Sigmoid colon (tissue), 6 donors: ENCODE measurements at regions not wholly inside any gene's neighbourhood (a gene's known extent, or its start where the extent isn't known, plus 50 kb on each side); places are given as distances from the start of the nearest gene placed in this dataset.

Source experiments
- DNase-seq: peaks from one replicate; pipeline ENCODE4 v3.0.0-alpha.2; 2019
- H3K27ac ChIP-seq, 4 donors: fragments of 200-600 bp; sonication (generic); one replicate each; pipeline ENCODE4 v1.5.1; 2016 to 2019; ENCODE audit warnings: mild to moderate bottlenecking in 1 of 4
- H3K27me3 ChIP-seq, 3 donors: fragments of 200-600 bp; sonication (generic); one replicate each; pipeline ENCODE4 v1.5.1; 2019; ENCODE audit warnings: mild to moderate bottlenecking in 1 of 3
- H3K36me3 ChIP-seq, 4 donors: fragments of 200-600 bp; sonication (generic); one replicate each; pipeline ENCODE4 v1.5.1; 2016 to 2019
- H3K4me1 ChIP-seq, 4 donors: fragments of 200-600 bp; sonication (generic); one replicate each; pipeline ENCODE4 v1.5.1; 2017 to 2019
- H3K4me3 ChIP-seq, 4 donors: fragments of 200-600 bp; sonication (generic); one replicate each; pipeline ENCODE4 v1.5.1; 2017 to 2019; ENCODE audit warnings: mild to moderate bottlenecking in 2 of 4, moderate library complexity in 1 of 4
- H3K9me3 ChIP-seq, 4 donors: fragments of 200-600 bp in 3 of 4; sonication (generic) in 3 of 4; one replicate each; pipeline versions ENCODE4 v1.5.1 to v1.6.1; 2013 to 2019
- EP300 ChIP-seq, 4 donors: sonication (generic); formaldehyde crosslinking; IDR thresholded peaks; one replicate each; pipeline ENCODE4 v1.6.1; 2017; ENCODE audit warnings: antibody characterized with exemption in 4 of 4
- POLR2A ChIP-seq, 2 donors: fragments of 450-650 bp; IDR thresholded peaks; one replicate each; pipeline ENCODE4 v1.6.1; 2016; ENCODE audit warnings: antibody characterized with exemption in 2 of 2, mild to moderate bottlenecking in 2 of 2, moderate library complexity in 2 of 2
- POLR2AphosphoS5 ChIP-seq, 4 donors: sonication (generic); formaldehyde crosslinking; IDR thresholded peaks; one replicate each; pipeline ENCODE4 v1.6.1; 2017; ENCODE audit warnings: antibody characterized with exemption in 4 of 4
- WGBS, 2 donors: extraction: QIAGEN DNeasy Blood & Tissue Kit; methylation state at CpG; one replicate each; pipeline ENCODE4 v1.1.7; 2013; 5-methylcytosine and 5-hydroxymethylcytosine counted together
- intact Hi-C: fragments of 100-400 bp; cut with DNase I; formaldehyde crosslinking; loops from one replicate; pipeline ENCODE4 v1.15.1; 2023
- TF ChIP-seq, protein P1 (sequence below), 4 experiments: fragments of 450-650 bp in 3 of 4; fragments of 200-600 bp in 1 of 4; IDR thresholded peaks; one replicate each; pipeline ENCODE4 v1.5.1; 2016 to 2019; ENCODE audit warnings: antibody characterized with exemption in 4 of 4, mild to moderate bottlenecking in 3 of 4, moderate library complexity in 2 of 4
- donor health status: healthy with polysubstance abuse.
- donor health status: healthy.

DNA sequence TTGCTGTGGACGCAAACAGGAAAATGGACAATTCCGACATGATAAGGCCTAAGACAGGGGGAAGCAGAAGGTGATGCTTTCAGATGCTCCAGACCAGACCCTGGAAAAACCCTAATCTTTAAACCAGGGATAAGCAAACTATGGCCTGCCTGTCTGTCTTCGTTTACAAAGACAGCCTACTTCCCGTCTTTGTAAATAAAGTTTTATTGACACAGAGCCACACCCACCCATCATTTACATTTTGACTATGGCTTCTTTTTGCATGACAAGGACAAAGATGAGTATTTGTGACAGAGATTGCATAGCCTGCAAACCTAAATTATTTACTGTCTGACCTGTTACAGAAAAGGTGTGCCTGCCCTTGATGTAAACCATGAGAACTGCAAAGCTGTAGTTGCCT is 177.9 kb downstream of the WSCD1 start:
- DNase-seq, result no peak
- no peak for TF ChIP-seq EP300 (IDR thresholded peaks at IDR 0.05)
- no peak for TF ChIP-seq POLR2AphosphoS5 (IDR thresholded peaks at IDR 0.05)
- TF ChIP-seq POLR2A (IDR thresholded peaks at IDR 0.05), result no peak
- Histone ChIP-seq H3K27ac (no peak overlapping the region), H3K4me3 (no peak overlapping the region), H3K4me1 (no peaks in the 10 kb centered on the region), H3K9me3 (no peaks in the 10 kb centered on the region), H3K36me3 (no peaks in the 10 kb centered on the region), H3K27me3 (peaks cover 0 to 3% (median 0%) of the 10 kb centered on the region in 3 donors)
- 48 to 65% methylated on average over 4 of the region's 4 CpGs for WGBS, 2 donors
- intact Hi-C loops, result no loop called here

GRCh38 chr17:6245301-6246177 is 175.4 kb downstream of the WSCD1 start:
- no peak for DNase-seq
- TF ChIP-seq POLR2A (IDR thresholded peaks at IDR 0.05), result no peak
- WGBS, 2 donors, result 63 to 70% methylated on average over 8 of the region's 8 CpGs
- intact Hi-C loops, result no loop called here
- Histone ChIP-seq H3K4me1 (no peaks in the 10 kb centered on the region), H3K36me3 (no peaks in the 10 kb centered on the region), H3K27me3 (peaks cover 0 to 8% (median 0%) of the 10 kb centered on the region in 3 donors), H3K4me3 (no peak overlapping the region), H3K27ac (no peak overlapping the region), H3K9me3 (no peaks in the 10 kb centered on the region)

GRCh38 chr17:6244796-6245195 is 174.6 kb downstream of the WSCD1 start:
- 55 to 71% methylated on average over 4 of the region's 4 CpGs for WGBS, 2 donors
- H3K27ac ChIP-seq, result no peak overlapping the region
- no peak overlapping the region for H3K4me3 ChIP-seq
- peaks cover 0 to 8% (median 0%) of the 10 kb centered on the region in 3 donors for H3K27me3 ChIP-seq
- no peak for DNase-seq
- TF ChIP-seq EP300 (IDR thresholded peaks at IDR 0.05) (no peak), POLR2A (IDR thresholded peaks at IDR 0.05) (no peak)
- no peaks in the 10 kb centered on the region for H3K4me1 ChIP-seq
- intact Hi-C loops, result no loop called here
- H3K9me3 ChIP-seq, result no peaks in the 10 kb centered on the region
- no peaks in the 10 kb centered on the region for H3K36me3 ChIP-seq

- H3K27ac ChIP-seq, result no peak overlapping the region
- H3K4me3 ChIP-seq, result no peak overlapping the region
- no peaks in the 10 kb centered on the region for H3K9me3 ChIP-seq
- peaks cover 0 to 8% (median 0%) of the 10 kb centered on the region in 3 donors for H3K27me3 ChIP-seq
- intact Hi-C loops, result no loop called here
- 41 to 61% methylated on average over 5 of the region's 5 CpGs for WGBS, 2 donors
- DNase-seq, result no peak
- TF ChIP-seq POLR2AphosphoS5 (IDR thresholded peaks at IDR 0.05), result no peak
- TF ChIP-seq, protein P1, sequence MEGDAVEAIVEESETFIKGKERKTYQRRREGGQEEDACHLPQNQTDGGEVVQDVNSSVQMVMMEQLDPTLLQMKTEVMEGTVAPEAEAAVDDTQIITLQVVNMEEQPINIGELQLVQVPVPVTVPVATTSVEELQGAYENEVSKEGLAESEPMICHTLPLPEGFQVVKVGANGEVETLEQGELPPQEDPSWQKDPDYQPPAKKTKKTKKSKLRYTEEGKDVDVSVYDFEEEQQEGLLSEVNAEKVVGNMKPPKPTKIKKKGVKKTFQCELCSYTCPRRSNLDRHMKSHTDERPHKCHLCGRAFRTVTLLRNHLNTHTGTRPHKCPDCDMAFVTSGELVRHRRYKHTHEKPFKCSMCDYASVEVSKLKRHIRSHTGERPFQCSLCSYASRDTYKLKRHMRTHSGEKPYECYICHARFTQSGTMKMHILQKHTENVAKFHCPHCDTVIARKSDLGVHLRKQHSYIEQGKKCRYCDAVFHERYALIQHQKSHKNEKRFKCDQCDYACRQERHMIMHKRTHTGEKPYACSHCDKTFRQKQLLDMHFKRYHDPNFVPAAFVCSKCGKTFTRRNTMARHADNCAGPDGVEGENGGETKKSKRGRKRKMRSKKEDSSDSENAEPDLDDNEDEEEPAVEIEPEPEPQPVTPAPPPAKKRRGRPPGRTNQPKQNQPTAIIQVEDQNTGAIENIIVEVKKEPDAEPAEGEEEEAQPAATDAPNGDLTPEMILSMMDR (IDR thresholded peaks at IDR 0.05), result no peak
- TF ChIP-seq EP300 (IDR thresholded peaks at IDR 0.05), result no peak
- no peak for TF ChIP-seq POLR2A (IDR thresholded peaks at IDR 0.05)
- no peaks in the 10 kb centered on the region for H3K4me1 ChIP-seq
- no peaks in the 10 kb centered on the region for H3K36me3 ChIP-seq
Measured at GRCh38 chr17:6244253-6244652, 174.1 kb downstream of the WSCD1 start.

- H3K9me3 ChIP-seq, result no peaks in the 10 kb centered on the region
- TF ChIP-seq POLR2A (IDR thresholded peaks at IDR 0.05) (no peak), POLR2AphosphoS5 (IDR thresholded peaks at IDR 0.05) (no peak), EP300 (IDR thresholded peaks at IDR 0.05) (no peak)
- TF ChIP-seq, protein P1 (IDR thresholded peaks at IDR 0.05), result no peak
- H3K27ac ChIP-seq, result no peak overlapping the region
- intact Hi-C loops, result no loop called here
- H3K4me3 ChIP-seq, result no peak overlapping the region
- DNase-seq, result no peak
- H3K4me1 ChIP-seq, result no peaks in the 10 kb centered on the region
- no peaks in the 10 kb centered on the region for H3K36me3 ChIP-seq
- peaks cover 0 to 6% (median 0%) of the 10 kb centered on the region in 3 donors for H3K27me3 ChIP-seq
Measured at GRCh38 chr17:6243186-6243585, 173.0 kb downstream of the WSCD1 start.

DNA sequence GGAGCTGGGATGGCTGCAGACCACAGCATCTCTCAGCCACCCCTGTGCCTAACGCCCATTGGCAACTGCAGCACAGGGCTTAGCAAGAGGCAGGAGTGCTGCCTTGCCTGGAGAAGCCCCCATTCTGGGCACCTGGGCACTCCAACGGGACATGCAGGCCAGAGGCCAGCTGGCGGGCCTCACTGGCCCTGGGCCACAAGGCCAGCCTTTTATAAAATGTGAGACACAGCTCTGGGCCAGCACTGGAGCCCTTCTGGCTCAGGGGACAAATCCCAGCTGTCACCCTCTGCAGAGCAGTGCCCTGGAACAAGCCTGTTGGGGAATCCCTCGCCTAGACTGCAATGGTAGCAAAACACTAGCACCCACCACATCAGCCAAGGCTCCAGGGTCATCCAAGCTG is 171.8 kb downstream of the WSCD1 start:
- no peak overlapping the region for H3K4me3 ChIP-seq
- H3K27me3 ChIP-seq, result peaks cover 0 to 5% (median 0%) of the 10 kb centered on the region in 3 donors
- H3K27ac ChIP-seq, result no peak overlapping the region
- no peak for TF ChIP-seq EP300 (IDR thresholded peaks at IDR 0.05)
- TF ChIP-seq POLR2A (IDR thresholded peaks at IDR 0.05), result no peak
- TF ChIP-seq, protein P1 (IDR thresholded peaks at IDR 0.05), result no peak
- no peak for TF ChIP-seq POLR2AphosphoS5 (IDR thresholded peaks at IDR 0.05)
- no peaks in the 10 kb centered on the region for H3K4me1 ChIP-seq
- intact Hi-C loops, result no loop called here
- no peaks in the 10 kb centered on the region for H3K9me3 ChIP-seq
- no peak for DNase-seq
- no peaks in the 10 kb centered on the region for H3K36me3 ChIP-seq
- 53 to 72% methylated on average over 4 of the region's 4 CpGs for WGBS, 2 donors
